HFFc6 (cell line): ENCODE measurements at regions not wholly inside any gene's neighbourhood (a gene's known extent, or its start where the extent isn't known, plus 50 kb on each side); places are given as distances from the start of the nearest gene placed in this dataset.

Source experiments
- DNase-seq: peaks from one replicate; pipeline ENCODE4 v3.0.0-alpha.2; 2018
- H3K27ac Mint-ChIP-seq: 2 replicates; pipeline ENCODE4 v1.8.0; 2020; ENCODE audit warnings: mild to moderate bottlenecking, mixed read lengths
- H3K27me3 Mint-ChIP-seq: 2 replicates; pipeline ENCODE4 v1.8.0; 2021; ENCODE audit warnings: mild to moderate bottlenecking, moderate library complexity, mixed read lengths; ENCODE audit not compliant: insufficient read depth
- H3K36me3 Mint-ChIP-seq: 2 replicates; pipeline ENCODE4 v1.8.0; 2021; ENCODE audit warnings: low read depth, mixed read lengths
- H3K4me1 Mint-ChIP-seq: 2 replicates; pipeline ENCODE4 v1.8.0; 2020; ENCODE audit warnings: low read depth, mixed read lengths
- H3K4me3 Mint-ChIP-seq: 2 replicates; pipeline ENCODE4 v1.8.0; 2020; ENCODE audit warnings: mild to moderate bottlenecking, moderate library complexity, mixed read lengths
- H3K9me3 Mint-ChIP-seq: 2 replicates; pipeline ENCODE4 v1.8.0; 2020; ENCODE audit warnings: mild to moderate bottlenecking, mixed read lengths
- TF ChIP-seq, protein P1 (sequence below): fragments of 200-600 bp; sonication (generic); IDR thresholded peaks from 2 replicates; pipeline ENCODE4 v1.5.0; 2021; ENCODE audit warnings: antibody characterized with exemption, mild to moderate bottlenecking

DNA sequence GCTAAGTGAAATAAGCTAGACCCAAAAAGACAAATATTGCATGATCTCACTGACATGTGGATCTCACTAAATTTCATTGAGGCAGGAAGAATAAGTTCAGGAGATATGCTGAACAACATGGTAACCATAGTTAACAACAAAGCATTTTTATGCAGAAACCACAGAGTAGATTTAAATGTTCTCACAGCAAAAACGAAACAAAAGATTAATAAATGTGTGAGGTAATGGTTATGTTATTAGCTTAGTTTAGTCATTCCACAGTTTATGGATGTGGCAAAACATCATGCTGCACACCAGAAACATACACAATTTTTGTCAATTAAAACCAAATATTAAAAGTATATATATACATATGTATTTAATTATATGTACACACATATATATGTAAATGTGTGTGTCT, 765.8 kb downstream of the SLITRK5 start:
- Mint-ChIP-seq H3K4me3 (no peak overlapping the region), H3K27me3 (no peaks in the 10 kb centered on the region), H3K9me3 (peaks cover 38% of the 10 kb centered on the region), H3K36me3 (no peaks in the 10 kb centered on the region), H3K27ac (no peak overlapping the region), H3K4me1 (no peaks in the 10 kb centered on the region)
- TF ChIP-seq, protein P1, sequence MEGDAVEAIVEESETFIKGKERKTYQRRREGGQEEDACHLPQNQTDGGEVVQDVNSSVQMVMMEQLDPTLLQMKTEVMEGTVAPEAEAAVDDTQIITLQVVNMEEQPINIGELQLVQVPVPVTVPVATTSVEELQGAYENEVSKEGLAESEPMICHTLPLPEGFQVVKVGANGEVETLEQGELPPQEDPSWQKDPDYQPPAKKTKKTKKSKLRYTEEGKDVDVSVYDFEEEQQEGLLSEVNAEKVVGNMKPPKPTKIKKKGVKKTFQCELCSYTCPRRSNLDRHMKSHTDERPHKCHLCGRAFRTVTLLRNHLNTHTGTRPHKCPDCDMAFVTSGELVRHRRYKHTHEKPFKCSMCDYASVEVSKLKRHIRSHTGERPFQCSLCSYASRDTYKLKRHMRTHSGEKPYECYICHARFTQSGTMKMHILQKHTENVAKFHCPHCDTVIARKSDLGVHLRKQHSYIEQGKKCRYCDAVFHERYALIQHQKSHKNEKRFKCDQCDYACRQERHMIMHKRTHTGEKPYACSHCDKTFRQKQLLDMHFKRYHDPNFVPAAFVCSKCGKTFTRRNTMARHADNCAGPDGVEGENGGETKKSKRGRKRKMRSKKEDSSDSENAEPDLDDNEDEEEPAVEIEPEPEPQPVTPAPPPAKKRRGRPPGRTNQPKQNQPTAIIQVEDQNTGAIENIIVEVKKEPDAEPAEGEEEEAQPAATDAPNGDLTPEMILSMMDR = no peak
- DNase-seq = no peak

DNA sequence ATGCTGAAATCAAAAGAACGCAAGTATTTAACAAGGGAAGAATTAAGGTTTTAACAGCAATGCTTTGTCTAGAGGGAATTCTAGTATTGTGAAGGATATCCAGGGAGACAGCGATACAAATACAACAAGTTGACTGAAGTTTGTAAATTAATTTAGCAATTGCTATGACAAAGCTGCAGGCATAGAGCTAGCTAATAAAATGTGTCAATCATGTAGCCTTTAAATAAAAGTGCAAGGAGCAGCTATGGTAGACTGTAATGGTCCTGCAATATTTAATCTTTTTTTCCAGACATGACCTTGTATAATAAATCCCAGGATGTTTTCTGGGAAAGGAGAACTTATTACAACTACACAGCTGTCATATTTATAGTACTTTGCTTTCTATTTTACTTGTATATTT, 779.3 kb downstream of the SLITRK5 start:
- Mint-ChIP-seq H3K27ac (no peak overlapping the region), H3K36me3 (no peaks in the 10 kb centered on the region), H3K27me3 (no peaks in the 10 kb centered on the region), H3K9me3 (peaks cover 33% of the 10 kb centered on the region), H3K4me1 (no peaks in the 10 kb centered on the region), H3K4me3 (no peak overlapping the region)
- DNase-seq = no peak
- TF ChIP-seq, protein P1 = no peak

DNA sequence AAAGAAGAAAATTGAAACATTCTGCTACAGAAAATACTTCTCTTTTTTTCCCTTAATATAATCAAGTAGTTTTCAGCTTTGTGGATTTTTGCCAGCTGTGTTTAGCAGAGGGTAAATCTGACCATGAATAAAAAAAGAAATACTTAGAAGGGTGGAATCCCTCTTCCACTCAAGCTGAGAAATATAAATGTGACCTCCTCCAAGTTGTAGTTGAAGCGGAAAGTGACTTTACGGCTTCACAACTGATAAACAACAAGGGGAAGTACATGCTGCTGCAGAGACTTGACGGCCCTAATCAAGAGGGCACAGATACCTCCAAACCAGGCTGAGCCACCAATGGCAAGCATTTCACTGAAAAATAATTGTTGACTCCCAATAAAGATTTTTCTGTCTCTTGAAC, 785.0 kb downstream of the SLITRK5 start:
- DNase-seq = no peak
- TF ChIP-seq, protein P1 = no peak
- H3K4me3 Mint-ChIP-seq = no peak overlapping the region
- no peaks in the 10 kb centered on the region for H3K4me1 Mint-ChIP-seq
- no peaks in the 10 kb centered on the region for H3K36me3 Mint-ChIP-seq
- H3K27ac Mint-ChIP-seq = no peak overlapping the region
- no peaks in the 10 kb centered on the region for H3K27me3 Mint-ChIP-seq
- peaks cover 28% of the 10 kb centered on the region for H3K9me3 Mint-ChIP-seq

DNA sequence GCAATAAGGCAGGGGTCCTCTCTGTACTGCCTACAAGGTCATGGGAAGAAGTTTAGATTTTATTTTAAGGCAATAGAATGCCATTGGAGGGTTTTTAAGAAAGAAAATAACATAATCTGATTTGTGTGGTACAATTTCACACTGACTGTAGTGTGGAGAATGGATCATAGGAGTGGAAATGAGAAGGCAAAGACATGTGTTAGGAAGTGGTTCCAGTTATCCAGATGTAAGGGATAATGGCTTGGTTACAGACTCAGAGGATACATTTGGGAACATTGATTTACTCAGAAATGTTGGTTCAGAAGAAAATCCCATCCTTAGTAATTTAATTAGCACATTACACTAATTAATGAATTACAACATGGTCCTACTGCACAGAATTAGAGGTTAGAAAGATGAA, 788.2 kb downstream of the SLITRK5 start:
- Mint-ChIP-seq H3K36me3 (no peaks in the 10 kb centered on the region), H3K9me3 (peaks cover 25% of the 10 kb centered on the region), H3K27me3 (no peaks in the 10 kb centered on the region), H3K4me3 (no peak overlapping the region), H3K27ac (no peak overlapping the region), H3K4me1 (no peaks in the 10 kb centered on the region)
- TF ChIP-seq, protein P1 = no peak
- no peak for DNase-seq

DNA sequence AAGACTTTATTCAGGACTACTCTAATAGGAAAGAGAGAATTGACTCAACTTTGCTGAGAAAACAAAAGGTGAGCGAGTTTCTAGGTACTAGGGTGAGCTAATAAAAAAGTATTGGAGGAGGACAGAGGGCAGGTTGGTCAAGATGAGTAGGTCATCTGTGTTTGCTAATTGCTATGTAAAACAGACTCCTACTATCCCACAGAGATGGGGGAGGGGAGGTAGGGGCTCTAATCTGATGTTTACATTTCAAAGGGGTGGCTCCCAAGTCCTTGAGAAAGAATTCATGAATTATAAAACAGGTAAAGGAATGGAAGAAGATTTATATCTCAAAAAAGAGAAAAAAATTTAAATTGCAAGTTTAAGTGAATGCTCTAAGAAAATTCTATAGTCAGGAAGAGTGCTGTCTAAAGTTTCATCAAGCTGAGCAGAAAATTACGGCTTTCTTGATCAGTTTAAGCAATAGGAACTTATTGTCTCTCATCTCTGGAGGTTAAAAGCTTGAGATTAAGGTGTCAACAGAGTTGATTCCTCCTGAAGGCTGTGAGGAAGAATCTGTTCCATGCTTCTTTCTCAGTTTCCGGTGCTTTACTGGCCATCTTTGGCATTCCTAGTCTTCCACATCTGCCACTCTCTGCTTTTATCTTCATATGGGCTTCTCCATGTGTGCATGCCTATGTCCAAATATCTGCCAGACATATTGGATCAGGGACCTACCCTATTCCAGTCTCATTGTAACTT, 790.3 kb downstream of the SLITRK5 start:
- no peak for DNase-seq
- Mint-ChIP-seq H3K9me3 (peaks cover 28% of the 10 kb centered on the region), H3K27ac (no peak overlapping the region), H3K4me1 (no peaks in the 10 kb centered on the region), H3K4me3 (no peak overlapping the region), H3K27me3 (no peaks in the 10 kb centered on the region), H3K36me3 (no peaks in the 10 kb centered on the region)
- TF ChIP-seq, protein P1 = no peak
